GM06990 (cell line): ENCODE measurements at regions not wholly inside any gene's neighbourhood (a gene's known extent, or its start where the extent isn't known, plus 50 kb on each side); places are given as distances from the start of the nearest gene placed in this dataset.

ENCODE experiments used
- DNase-seq: peaks from one replicate; pipeline ENCODE4 v3.0.0-alpha.2; 2011; ENCODE audit not compliant: insufficient read length; ENCODE audit errors: extremely low read depth
- H3K27me3 ChIP-seq: replicated peaks from 2 replicates; pipeline ENCODE4 v1.6.0; 2011; ENCODE audit warnings: low read length; ENCODE audit not compliant: control insufficient read depth, insufficient read depth
- H3K36me3 ChIP-seq: 2 replicates; pipeline ENCODE4 v1.5.1; 2011; ENCODE audit warnings: low read length; ENCODE audit not compliant: control insufficient read depth, insufficient read depth
- H3K4me3 ChIP-seq: replicated peaks from 2 replicates; pipeline ENCODE4 v1.5.1; 2011; ENCODE audit warnings: low read depth, mild to moderate bottlenecking, control low read depth, low read length
- CTCF ChIP-seq: IDR thresholded peaks from 2 replicates; pipeline ENCODE4 v1.5.1; 2011; ENCODE audit warnings: low read length, control low read depth, mild to moderate bottlenecking, inconsistent platforms; ENCODE audit not compliant: insufficient read depth, poor library complexity, severe bottlenecking

- H3K4me3 ChIP-seq = no peak overlapping the region
- no peaks in the 10 kb centered on the region for H3K27me3 ChIP-seq
- no peak for TF ChIP-seq CTCF
- no peaks in the 10 kb centered on the region for H3K36me3 ChIP-seq
- DNase-seq = no peak
These were observed 1620.3 kb downstream of the MRPL39 start for GRCh38 chr21:23986987-23987386.

- Histone ChIP-seq H3K4me3 (no peak overlapping the region), H3K36me3 (no peaks in the 10 kb centered on the region), H3K27me3 (no peaks in the 10 kb centered on the region)
- DNase-seq = no peak
- TF ChIP-seq CTCF = no peak
These were observed 1621.1 kb downstream of the MRPL39 start for GRCh38 chr21:23986214-23986613.

- no peak for TF ChIP-seq CTCF
- H3K27me3 ChIP-seq = no peaks in the 10 kb centered on the region
- H3K36me3 ChIP-seq = no peaks in the 10 kb centered on the region
- no peak overlapping the region for H3K4me3 ChIP-seq
- DNase-seq = no peak
These were observed 1624.7 kb downstream of the MRPL39 start for GRCh38 chr21:23982546-23982945.

- Histone ChIP-seq H3K27me3 (no peaks in the 10 kb centered on the region), H3K4me3 (no peak overlapping the region), H3K36me3 (no peaks in the 10 kb centered on the region)
- TF ChIP-seq CTCF = no peak
- no peak for DNase-seq
These were observed 1629.3 kb downstream of the MRPL39 start for GRCh38 chr21:23977971-23978370.

- TF ChIP-seq CTCF = peak; percentile 45
- Histone ChIP-seq H3K4me3 (no peak overlapping the region), H3K36me3 (no peaks in the 10 kb centered on the region), H3K27me3 (no peaks in the 10 kb centered on the region)
- peak; percentile 6 for DNase-seq
These were observed 1638.3 kb downstream of the MRPL39 start for GRCh38 chr21:23968722-23969647.
